ENCODE measurements at regions not wholly inside any gene's neighbourhood (a gene's known extent, or its start where the extent isn't known, plus 50 kb on each side); places are given as distances from the start of the nearest gene placed in this dataset.
"Not testable (repeated sequence)": the region's sequence is repeated elsewhere in the genome, so short reads cannot be mapped to it uniquely, and the experiment has no call there.

DNA sequence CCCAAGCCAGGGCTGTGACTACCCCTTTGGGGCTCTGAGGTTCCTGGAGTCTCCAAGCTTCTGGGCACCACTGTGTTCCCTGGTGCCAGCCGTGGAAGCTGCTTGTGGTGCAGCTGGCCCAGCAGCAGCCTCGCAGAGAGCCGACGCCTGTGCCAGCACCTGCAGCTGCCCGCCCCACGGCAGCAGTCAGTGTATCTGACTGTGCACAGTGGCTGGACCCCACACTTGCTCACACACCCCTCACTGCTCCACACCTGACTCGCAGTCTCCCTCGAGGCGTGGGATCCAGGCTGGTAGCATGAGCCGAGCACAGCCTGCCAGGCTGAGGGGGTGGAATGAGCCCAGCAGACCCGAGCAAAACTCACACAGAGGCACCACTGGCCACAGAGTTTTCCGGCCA is 325.2 kb downstream of the PCNX1 start:
- intact Hi-C loops (cut with DNase I): no loop called here
- no peak for DNase-seq
- ATAC-seq: no peak

DNA sequence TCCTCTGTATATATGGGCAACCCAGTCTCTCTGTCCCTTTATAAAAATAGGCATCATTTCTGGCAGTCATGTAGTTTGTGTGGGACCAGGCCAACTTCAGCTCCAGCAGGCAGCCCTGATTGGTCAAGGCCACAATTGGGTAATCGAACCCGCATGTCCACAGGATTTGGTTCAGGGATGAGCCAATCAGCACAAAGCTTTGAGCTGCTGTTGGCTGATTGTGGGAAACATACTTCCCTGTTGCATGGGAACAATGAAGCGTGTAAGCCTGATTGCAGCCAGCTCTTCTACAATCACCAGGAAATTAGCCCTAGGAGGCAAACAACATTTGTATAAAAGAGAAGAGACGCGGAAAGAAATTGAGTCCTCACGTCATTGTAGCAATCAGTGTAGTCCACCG is 328.6 kb downstream of the PCNX1 start:
- peak; percentile 62 to 82 for ATAC-seq
- intact Hi-C loops (cut with DNase I): no loop called here
- DNase-seq: peak; percentile 65

DNA sequence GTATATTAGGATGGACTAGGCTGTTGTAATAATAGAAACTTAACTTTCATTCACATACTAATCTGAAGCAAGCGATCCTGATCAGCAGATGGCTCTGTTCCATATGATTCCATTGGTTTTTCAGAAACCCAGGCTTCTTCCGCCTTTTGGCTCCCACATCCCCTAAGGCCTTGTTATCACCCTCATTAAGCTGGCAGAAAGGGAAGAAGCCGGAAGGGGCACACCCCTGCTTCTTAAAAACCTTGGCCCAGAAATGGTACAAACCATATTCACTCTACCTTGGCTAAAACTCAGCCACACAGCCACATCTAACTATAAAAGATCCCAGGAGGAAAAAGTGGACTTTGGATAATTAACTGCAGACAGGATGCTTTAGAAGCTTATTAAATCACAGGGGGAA is 329.2 kb downstream of the PCNX1 start:
- ATAC-seq (peak in 1 of 2 donors; percentile 12), DNase-seq (no peak)
- intact Hi-C loops (cut with DNase I): no loop called here

DNA sequence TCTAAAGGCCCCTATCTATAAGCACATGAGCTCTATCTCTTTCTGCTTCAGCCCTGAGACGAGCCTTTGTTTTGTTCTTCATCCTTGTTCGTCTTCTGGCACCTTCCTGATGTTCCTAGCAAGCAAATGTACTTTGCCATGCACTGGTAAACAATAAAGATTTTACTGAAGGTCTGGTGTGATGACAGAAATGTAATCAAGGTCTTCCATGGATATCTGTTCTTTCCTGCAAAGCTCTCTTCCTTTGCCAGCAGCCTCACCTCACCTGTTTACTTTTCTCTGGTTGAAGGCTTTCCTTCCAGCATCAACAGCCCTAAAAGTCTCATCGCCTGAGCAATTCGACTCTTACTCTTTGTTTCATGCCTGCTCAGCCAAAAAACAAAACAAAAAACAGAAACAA is 330.3 kb downstream of the PCNX1 start:
- DNase-seq: no peak
- ATAC-seq: no peak
- intact Hi-C loops (cut with DNase I): no loop called here

DNA sequence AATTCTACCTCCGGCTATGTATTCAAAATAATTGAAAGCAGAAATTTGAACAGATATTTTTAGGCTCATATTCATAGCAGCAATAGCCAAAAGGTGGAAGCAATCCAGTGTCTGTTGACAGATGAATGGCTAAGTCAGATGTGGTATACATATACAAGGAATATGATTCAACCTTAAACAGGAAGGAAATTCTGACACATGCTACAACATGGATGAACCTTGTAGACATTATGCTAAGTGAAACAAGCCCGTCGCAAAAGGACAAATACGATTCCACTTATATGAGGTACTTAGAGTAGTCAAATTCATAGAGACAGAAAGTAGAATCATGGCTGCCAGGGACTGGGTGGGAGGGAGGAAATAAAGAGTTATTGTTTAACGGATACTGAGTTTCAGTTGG is 331.6 kb downstream of the PCNX1 start:
- DNase-seq: no peak
- intact Hi-C loops (cut with DNase I): no loop called here
- no peak for ATAC-seq

DNA sequence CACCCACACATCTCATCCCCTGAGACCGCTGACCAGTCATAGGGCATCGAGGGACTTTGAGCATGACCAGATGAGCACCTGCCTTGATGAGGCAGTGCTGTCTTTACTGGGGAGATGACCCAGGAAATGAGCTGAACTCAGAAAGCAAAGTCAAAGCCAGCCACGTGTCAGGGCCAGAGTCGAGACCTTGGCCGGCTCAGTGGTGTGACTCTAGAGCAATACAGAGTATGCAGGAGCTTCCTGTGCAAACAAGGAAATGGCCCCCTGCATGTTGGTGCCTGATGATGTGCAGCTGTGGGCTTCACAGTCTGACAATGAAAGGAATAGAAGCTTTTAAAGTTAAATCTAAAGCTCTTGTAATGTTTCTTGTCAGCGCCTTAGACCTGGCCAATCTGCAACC is 332.9 kb downstream of the PCNX1 start:
- ATAC-seq: no peak
- no peak for DNase-seq
- intact Hi-C loops (cut with DNase I): no loop called here

DNA sequence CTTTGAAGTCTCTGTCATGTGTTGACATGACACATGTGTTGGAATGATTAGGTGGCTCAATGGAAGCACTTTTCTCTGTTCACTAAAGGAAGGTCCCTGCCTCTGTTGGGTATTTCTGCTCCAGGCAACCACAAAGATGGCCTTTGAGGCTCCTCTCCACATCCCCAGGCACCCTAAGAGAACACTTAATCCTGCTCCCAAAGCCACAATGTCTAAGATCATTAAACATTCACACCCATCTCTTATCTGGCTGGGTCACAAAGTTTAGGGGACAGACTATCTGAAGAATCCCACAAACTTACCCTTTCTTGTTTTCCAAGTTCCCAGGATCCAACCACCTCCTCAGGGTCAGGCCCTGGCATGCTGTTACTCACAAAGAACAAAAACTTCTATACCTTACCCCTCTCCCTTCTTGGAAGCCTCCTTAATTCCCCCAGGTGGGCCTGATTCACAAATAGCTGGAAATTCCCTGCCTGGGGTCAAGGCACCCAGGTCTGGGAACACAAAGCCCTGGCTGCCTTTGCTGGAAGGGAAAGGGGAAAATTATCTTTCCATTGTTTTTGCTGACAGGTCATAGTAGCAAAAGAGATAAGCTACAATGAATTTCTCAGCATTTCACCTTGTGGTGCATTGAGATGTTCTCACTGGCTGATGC is 333.7 kb downstream of the PCNX1 start:
- DNase-seq (no peak), ATAC-seq (no peak)
- intact Hi-C loops (cut with DNase I): no loop called here

DNA sequence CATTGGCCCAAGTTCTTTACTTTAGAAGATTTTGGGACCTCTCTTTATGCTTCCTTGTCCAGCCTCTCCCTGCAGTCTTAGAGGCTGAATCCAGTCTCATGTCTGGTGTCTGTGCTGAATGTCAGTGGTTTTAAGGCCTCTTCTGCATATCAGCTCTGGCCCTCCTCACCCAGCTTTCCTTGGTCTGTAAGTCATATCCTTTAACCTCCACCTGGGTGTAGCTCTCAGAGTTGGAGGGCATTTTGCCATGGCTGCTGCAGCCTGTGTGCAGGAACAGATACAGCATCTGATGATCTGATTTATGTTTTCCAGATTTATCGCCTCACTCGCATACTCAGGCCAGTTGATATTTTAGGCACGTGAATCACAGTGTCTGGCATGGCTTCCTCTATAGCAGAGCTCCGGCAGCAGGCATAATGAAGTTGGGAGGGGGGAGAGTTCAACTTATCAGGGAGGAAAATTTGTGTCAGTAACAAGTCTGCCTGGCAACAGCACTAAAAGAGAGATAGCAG is 335.0 kb downstream of the PCNX1 start:
- peak; percentile 80 to 95 for ATAC-seq
- intact Hi-C loops (cut with DNase I): no loop called here

DNA sequence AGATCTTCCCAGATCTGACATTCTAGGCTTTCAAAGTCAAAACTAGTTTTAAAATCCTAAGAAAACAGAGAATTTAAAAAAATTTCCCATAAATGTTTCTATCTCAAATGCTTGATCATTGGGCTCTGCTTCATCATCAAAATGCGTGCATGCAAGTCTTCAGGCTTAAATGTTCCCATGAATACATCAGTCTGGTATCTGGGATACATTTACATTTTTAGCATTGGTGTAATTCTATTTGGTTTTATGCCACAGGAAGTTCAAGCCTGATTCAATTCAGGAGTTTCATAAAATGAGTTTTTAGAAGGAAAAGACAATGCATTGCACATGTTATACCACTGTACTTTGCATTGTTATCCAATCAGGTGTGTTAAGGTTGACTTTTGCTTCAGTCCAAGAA is 336.4 kb downstream of the PCNX1 start:
- no peak for DNase-seq
- intact Hi-C loops (cut with DNase I): no loop called here
- no peak for ATAC-seq

More for the DNA sequence above, 335.0 kb downstream of the PCNX1 start:
- peak; percentile 27 for DNase-seq

DNA sequence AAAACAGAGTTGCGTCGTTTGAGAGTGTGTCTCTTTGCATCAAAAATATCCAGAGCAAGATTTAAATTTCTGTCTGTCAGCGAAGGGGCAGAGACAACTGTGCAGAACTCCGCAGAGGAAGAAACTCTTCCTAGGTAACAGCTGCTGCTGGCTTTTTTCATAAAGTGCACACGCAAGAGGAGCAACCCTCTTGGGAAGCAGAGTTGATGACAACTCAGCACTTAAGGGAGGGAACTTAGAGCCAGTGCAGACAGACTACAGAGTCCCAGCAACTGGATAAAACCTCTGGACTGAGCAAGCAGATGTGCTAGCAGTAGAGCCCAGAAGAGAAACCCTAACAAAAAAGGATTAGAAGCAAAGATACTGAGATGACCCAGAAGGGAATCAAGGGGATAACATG is 337.1 kb downstream of the PCNX1 start:
- no peak for DNase-seq
- intact Hi-C loops (cut with DNase I): no loop called here
- no peak for ATAC-seq

DNA sequence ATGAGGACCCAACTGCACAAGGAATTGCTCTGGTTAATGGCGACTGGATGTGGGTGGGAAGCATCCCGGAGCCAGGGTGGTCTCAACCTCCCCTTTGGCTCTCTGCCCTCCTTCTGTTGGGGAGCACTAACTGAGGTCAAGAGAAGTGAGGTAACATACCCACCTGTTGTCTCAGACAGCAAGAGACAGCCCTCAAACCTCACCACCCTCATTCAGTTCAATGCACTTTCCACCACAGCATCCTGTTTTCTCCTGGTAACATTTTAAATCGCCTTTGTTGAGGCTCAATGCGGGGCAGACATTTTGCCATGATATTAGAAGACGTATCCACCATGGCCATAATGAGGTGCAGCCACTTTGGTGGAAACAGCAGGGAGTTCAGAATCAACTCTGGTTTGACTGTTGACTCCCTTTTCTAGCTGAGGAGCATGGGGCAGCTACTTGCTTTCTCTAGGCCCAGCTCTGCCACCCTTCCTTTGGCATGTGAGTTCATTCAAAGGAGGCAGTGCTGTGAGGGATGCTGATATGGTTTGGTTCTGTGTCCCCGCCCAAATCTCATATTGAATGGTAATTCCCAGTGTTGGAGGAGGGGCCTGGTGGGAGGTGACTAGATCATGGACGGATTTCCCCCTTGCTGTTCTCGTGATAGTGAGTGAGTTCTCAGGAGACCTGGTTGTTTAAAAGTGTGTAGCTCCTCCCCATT is 338.6 kb downstream of the PCNX1 start:
- DNase-seq (no peak), ATAC-seq (no peak)
- intact Hi-C loops (cut with DNase I): no loop called here

DNA sequence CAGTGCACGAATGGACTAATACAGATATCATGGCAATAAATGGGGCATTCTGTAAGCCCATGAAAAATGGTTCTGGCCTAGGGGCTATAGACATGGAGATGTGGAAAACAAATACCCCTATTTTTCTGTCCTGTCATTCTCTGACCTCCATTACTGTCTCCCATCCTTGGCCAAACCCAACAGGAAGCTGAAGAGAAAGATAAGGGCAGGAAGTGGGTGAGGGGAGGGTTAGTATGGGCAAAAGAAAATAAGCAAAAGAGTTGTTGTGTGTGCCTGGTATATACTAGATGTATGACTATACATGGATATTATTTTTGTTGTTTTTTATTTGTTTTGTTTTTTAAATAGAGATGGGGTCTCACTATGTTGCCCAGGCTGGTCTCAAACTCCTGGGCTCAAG is 339.3 kb downstream of the PCNX1 start:
- intact Hi-C loops (cut with DNase I): no loop called here
- DNase-seq (no peak), ATAC-seq (no peak)

DNA sequence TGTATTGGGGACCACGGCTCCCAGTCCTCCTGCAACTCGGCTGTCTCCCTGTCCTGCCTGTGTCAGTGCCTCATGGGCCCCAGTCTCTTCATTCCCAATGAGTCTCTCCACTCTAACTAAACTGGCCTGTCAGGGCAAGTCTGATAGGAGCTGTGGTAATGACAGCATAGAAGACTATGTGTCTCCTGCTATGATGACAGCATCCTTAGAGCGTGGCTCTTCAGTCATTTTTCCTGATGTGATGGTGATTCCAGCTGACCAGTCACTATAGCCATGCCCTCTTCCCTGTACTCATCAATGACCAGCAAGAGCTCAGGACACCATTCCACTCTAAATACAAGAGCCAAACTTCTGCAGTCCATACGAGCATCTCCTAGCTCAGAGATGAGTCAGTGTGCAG is 339.8 kb downstream of the PCNX1 start:
- DNase-seq (no peak), ATAC-seq (no peak)
- intact Hi-C loops (cut with DNase I): no loop called here

DNA sequence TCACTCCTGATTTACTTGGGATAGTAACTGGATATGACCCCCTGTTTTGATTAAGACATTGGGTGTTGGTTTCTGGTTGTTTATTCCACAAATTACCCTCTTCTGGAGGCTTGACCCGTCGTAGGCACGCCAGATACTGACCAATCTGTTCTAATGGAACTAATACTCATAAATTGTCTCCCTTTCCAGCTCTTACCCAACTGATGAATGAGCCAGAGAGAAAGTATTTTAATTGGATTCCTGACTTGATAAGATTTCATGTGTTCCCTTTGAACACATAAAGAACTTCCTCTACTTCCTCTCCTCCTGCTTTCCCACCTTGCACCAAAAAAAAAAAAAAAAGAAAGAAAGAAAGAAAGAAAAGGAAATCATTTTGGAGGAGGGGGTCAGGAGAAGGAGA is 340.9 kb downstream of the PCNX1 start:
- peak in 1 of 2 donors; percentile 69 for ATAC-seq
- intact Hi-C loops (cut with DNase I): no loop called here
- DNase-seq: no peak

DNA sequence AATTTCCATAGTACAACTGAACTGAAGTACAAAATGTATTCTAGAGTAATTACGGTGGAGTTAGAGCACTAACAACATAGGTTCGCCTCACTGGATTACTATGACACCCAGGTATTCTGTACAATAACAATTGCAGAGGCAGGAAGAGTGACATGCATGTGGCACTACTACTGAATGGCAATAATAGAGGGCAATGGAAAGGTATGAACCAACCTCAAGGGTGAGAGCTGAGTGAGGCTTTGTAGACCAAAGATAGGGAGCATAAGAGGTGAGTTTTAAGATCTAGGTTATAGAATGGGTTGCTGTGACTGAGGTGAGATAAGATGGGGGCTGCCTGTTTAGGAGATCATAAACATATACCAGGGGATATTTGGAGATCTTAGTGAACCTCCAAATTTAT is 343.1 kb downstream of the PCNX1 start:
- ATAC-seq: no peak
- intact Hi-C loops (cut with DNase I): no loop called here
- DNase-seq: no peak

DNA sequence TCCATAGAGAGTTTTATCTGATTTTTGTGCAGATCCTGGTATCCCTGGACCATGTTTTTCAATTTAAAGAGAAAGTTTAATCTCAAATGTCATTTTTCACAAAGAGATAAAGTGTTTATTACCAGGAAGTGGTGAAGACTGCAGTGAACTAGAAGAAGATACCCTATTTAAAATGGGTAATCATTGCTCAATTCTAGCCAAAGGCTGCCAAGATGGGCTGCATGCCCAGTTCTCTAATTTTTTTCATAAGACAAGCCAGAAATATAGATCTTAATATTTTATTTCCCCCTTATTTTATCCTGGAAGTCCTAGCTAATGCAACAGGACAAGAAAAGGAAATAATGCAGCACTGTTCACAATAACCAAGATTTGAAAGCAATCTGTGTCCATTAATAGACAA is 343.5 kb downstream of the PCNX1 start:
- no peak for ATAC-seq
- intact Hi-C loops (cut with DNase I): no loop called here
- DNase-seq: no peak

DNA sequence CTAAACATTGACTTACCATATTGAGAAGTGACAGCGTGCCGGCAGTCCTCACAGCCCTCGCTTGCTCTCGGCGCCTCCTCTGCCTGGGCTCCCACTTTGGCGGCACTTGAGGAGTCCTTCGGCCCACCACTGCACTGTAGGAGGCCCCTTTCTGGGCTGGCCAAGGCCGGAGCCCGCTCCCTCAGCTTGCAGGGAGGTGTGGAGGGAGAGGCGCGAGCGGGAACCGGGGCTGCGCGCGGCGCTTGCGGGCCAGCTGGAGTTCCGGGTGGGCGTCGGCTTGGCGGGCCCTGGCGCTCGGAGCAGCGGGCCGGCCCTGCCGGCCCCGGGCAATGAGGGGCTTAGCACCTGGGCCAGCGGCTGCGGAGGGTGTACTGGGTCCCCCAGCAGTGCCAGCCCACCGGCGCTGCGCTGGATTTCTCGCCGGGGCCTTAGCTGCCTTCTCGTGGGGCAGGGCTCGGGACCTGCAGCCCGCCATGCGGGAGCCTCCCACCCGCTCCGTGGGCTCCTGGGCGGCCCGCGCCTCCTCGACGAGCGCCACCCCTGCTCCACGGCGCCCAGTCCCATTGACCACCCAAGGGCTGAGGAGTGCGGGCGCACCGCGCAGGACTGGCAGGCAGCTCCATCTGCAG is 346.9 kb downstream of the PCNX1 start:
- DNase-seq; ATAC-seq; intact Hi-C loops (cut with DNase I): not testable (repeated sequence)

DNA sequence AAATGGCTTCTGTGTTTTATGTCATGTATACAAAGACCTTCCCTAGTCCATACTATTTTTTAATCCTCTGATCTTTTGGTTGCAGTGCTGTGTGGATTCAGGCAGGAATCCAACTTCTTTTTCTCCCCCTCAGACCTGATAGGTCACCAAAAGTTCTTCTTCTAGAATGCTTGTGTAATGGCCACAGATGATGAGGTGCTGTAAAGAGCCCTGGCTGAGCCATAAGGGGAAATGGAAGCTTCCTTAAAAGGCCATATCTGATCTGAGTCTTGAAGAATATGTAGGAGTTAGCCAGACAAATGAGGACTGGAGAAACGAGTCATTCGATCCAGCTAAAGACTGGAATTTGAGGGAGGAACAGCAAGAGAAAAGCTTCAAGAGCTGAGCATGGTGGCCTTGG is 353.9 kb downstream of the PCNX1 start:
- no peak for ATAC-seq
- no peak for DNase-seq
- intact Hi-C loops (cut with DNase I): no loop called here

DNA sequence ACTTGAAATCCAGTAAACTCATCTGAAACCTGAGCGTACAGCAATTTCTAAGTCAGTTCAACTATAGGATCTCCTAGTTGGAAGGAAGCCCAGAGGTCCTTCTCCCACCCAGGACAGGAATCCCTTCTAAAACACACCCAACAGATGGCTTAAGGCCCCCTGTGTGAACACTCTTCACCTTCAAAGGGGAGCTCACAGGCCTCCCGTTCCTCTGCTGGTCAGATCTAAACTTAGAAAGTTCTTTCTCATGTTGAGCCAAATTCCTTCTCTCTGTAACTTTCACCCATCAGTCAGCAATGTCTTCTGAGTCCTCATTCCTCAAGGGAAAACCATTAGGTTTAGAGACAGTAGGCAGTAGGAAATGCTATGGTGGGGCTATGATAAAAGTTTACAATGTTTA is 355.2 kb downstream of the PCNX1 start:
- intact Hi-C loops (cut with DNase I): no loop called here
- DNase-seq (no peak), ATAC-seq (no peak)

DNA sequence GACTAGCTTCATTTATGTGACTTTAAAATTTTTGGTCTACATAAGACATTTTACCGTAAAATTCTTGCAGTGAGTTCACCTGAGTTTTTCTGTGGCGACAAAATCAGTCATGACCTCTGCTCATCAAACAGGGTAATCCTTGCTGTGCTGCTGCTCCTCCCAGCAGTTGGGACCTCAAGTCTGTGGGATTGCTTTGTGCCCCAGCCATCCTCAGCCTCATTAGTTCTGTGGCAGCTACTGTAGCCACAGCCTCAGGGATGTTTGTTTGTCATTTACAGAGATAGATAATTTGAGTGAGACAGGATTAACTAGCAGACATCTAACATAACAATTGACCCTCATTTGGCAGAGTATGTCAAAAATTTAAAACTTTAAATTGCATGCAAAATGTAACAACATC is 357.0 kb downstream of the PCNX1 start:
- intact Hi-C loops (cut with DNase I): no loop called here
- no peak for DNase-seq
- no peak for ATAC-seq

All from left cardiac atrium (tissue), 4 donors.